ENCODE measurements at regions not wholly inside any gene's neighbourhood (a gene's known extent, or its start where the extent isn't known, plus 50 kb on each side); places are given as distances from the start of the nearest gene placed in this dataset.
A peak's percentile ranks its signal among the peaks of the same experiment; 100 is the strongest.
"Not testable (repeated sequence)": the region's sequence is repeated elsewhere in the genome, so short reads cannot be mapped to it uniquely, and the experiment has no call there.

- peak overlapping the region in 1 of 7 donors; percentile 1 for H3K27ac Mint-ChIP-seq
- not testable (repeated sequence) for H3K27me3 ChIP-seq (ENCODE audit: control insufficient read depth in 2 of 2, insufficient read depth in 2 of 2, low read length in 2 of 2); H3K4me3 ChIP-seq (replicated peaks in 1 of 3; ENCODE audit: low read depth in 2 of 3, low read length in 3 of 3)
Measured at GRCh38 chr20:18876394-18876793, 62.8 kb downstream of the SCP2D1 start.

GRCh38 chr20:18879262-18879661, 65.7 kb downstream of the SCP2D1 start:
- no peak for DNase-seq
- H3K9ac ChIP-seq (ENCODE audit: insufficient read depth, low read length, poor library complexity, severe bottlenecking), result no peak overlapping the region
- H3K9me3 ChIP-seq (replicated peaks in 1 of 2; ENCODE audit: control insufficient read depth in 1 of 2, insufficient read depth in 1 of 2, low read length in 2 of 2), result peaks cover 0 to 5% of the 10 kb centered on the region in 2 donors
- no peaks in the 10 kb centered on the region for H3K36me3 ChIP-seq (replicated peaks in 1 of 2; ENCODE audit: control insufficient read depth in 1 of 2, insufficient read depth in 2 of 2, low read length in 2 of 2)
- H3K36me3 Mint-ChIP-seq, result no peaks in the 10 kb centered on the region
- no peak overlapping the region for H3K27ac ChIP-seq (ENCODE audit: low read depth in 1 of 2, low read length in 2 of 2)
- peaks cover 6 to 26% (median 15%) of the 10 kb centered on the region in 7 donors for H3K9me3 Mint-ChIP-seq
- no peak for TF ChIP-seq CTCF (IDR thresholded peaks at IDR 0.05)
- no peaks in the 10 kb centered on the region for H3K27me3 ChIP-seq (ENCODE audit: control insufficient read depth in 2 of 2, insufficient read depth in 2 of 2, low read length in 2 of 2)
- 92% methylated on average over 2 of the region's 2 CpGs for WGBS (ENCODE audit: insufficient coverage)
- no peaks in the 10 kb centered on the region for H4K20me1 ChIP-seq (ENCODE audit: insufficient read depth, low read length)
- no peak overlapping the region for H3K4me3 ChIP-seq (replicated peaks in 1 of 3; ENCODE audit: low read depth in 2 of 3, low read length in 3 of 3)
- intact Hi-C loops (cut with micrococcal nuclease), result no loop called here
- H3K27me3 Mint-ChIP-seq (ENCODE audit: low read depth in 3 of 3), result peaks cover under 1 to 4% (median 1%) of the 10 kb centered on the region in 3 donors
- no peaks in the 10 kb centered on the region for H3K79me2 ChIP-seq (ENCODE audit: insufficient read depth, low read length)
- H2AFZ ChIP-seq (ENCODE audit: insufficient read depth, low read depth, low read length, poor library complexity, severe bottlenecking), result no peak overlapping the region
- peaks cover 4% of the 10 kb centered on the region for H3K4me1 Mint-ChIP-seq
- no peak overlapping the region for H3K4me3 Mint-ChIP-seq
- H3K27ac Mint-ChIP-seq, result no peak overlapping the region
- no peaks in the 10 kb centered on the region for H3K4me1 ChIP-seq (ENCODE audit: control insufficient read depth in 1 of 2, insufficient read depth in 2 of 2, low read length in 2 of 2)
- no peak overlapping the region for H3K4me2 ChIP-seq (replicated peaks; ENCODE audit: extremely low read depth, low read length, poor library complexity, severe bottlenecking)

More at GRCh38 chr20:18876394-18876793, 62.8 kb downstream of the SCP2D1 start:
- intact Hi-C loops (cut with micrococcal nuclease); H4K20me1 ChIP-seq (ENCODE audit: insufficient read depth, low read length); H3K4me1 Mint-ChIP-seq; H3K79me2 ChIP-seq (ENCODE audit: insufficient read depth, low read length); H3K4me2 ChIP-seq (replicated peaks; ENCODE audit: extremely low read depth, low read length, poor library complexity, severe bottlenecking); H2AFZ ChIP-seq (ENCODE audit: insufficient read depth, low read depth, low read length, poor library complexity, severe bottlenecking); H3K27me3 Mint-ChIP-seq (ENCODE audit: low read depth in 3 of 3); H3K36me3 Mint-ChIP-seq; H3K36me3 ChIP-seq (replicated peaks in 1 of 2; ENCODE audit: control insufficient read depth in 1 of 2, insufficient read depth in 2 of 2, low read length in 2 of 2); H3K27ac ChIP-seq (ENCODE audit: low read depth in 1 of 2, low read length in 2 of 2); H3K4me1 ChIP-seq (ENCODE audit: control insufficient read depth in 1 of 2, insufficient read depth in 2 of 2, low read length in 2 of 2); H3K9ac ChIP-seq (ENCODE audit: insufficient read depth, low read length, poor library complexity, severe bottlenecking); DNase-seq: not testable (repeated sequence)
- H3K9me3 ChIP-seq (replicated peaks in 1 of 2; ENCODE audit: control insufficient read depth in 1 of 2, insufficient read depth in 1 of 2, low read length in 2 of 2), result peaks cover 5 to 15% of the 10 kb centered on the region in 2 donors
- peaks cover 13 to 29% (median 23%) of the 10 kb centered on the region in 7 donors for H3K9me3 Mint-ChIP-seq
- peak overlapping the region in 1 of 2 donors; percentile 37 for H3K4me3 Mint-ChIP-seq

All from CD14-positive monocyte (primary cell).